DOHH2 (cell line): ENCODE measurements at regions not wholly inside any gene's neighbourhood (a gene's known extent, or its start where the extent isn't known, plus 50 kb on each side); places are given as distances from the start of the nearest gene placed in this dataset.

Source experiments
- H3F3A ChIP-seq: fragments of 200-600 bp; sonication (generic), shearing (Covaris generic); 2 replicates; pipeline ENCODE4 v1.6.0; 2016; ENCODE audit warnings: antibody characterized with exemption, mild to moderate bottlenecking; ENCODE audit not compliant: control insufficient read depth, insufficient read depth
- H3K27ac ChIP-seq: fragments of 200-600 bp; sonication (generic); 2 replicates; pipeline ENCODE4 v1.5.1; 2014; ENCODE audit warnings: low read depth, mild to moderate bottlenecking, low read length, moderate library complexity
- H3K27me3 ChIP-seq: fragments of 200-600 bp; sonication (generic); 2 replicates; pipeline ENCODE4 v1.6.1; 2014; ENCODE audit warnings: mild to moderate bottlenecking, low read length, mixed read lengths; ENCODE audit not compliant: control insufficient read depth
- H3K36me3 ChIP-seq: fragments of 200-600 bp; sonication (generic); 2 replicates; pipeline ENCODE4 v1.6.1; 2014; ENCODE audit warnings: mild to moderate bottlenecking, low read length, moderate library complexity, mixed read lengths; ENCODE audit not compliant: control insufficient read depth
- H3K4me1 ChIP-seq: fragments of 200-600 bp; sonication (generic); 2 replicates; pipeline ENCODE4 v1.6.1; 2014; ENCODE audit warnings: mild to moderate bottlenecking, low read length, mixed read lengths; ENCODE audit not compliant: control insufficient read depth
- H3K4me2 ChIP-seq: fragments of 200-600 bp; sonication (generic); 2 replicates; pipeline ENCODE4 v1.6.0; 2014; ENCODE audit warnings: mild to moderate bottlenecking, low read length, moderate library complexity
- H3K4me3 ChIP-seq: fragments of 200-600 bp; sonication (generic); 2 replicates; pipeline ENCODE4 v1.5.1; 2014; ENCODE audit warnings: mild to moderate bottlenecking, low read length, mixed read lengths
- H3K79me2 ChIP-seq: fragments of 200-600 bp; sonication (generic); 2 replicates; pipeline ENCODE4 v1.6.1; 2014; ENCODE audit warnings: mild to moderate bottlenecking, low read length, mixed read lengths; ENCODE audit not compliant: control insufficient read depth
- H3K9me2 ChIP-seq: fragments of 200-600 bp; sonication (generic); replicated peaks from 2 replicates; pipeline ENCODE4 v1.6.1; 2014; ENCODE audit warnings: mild to moderate bottlenecking, low read length, mixed read lengths; ENCODE audit not compliant: control insufficient read depth
- H3K9me3 ChIP-seq: fragments of 200-600 bp; sonication (generic); 2 replicates; pipeline ENCODE4 v1.6.1; 2014; ENCODE audit warnings: antibody characterized with exemption, low read length, mixed read lengths; ENCODE audit not compliant: control insufficient read depth, insufficient read depth
- H4K20me1 ChIP-seq: fragments of 200-600 bp; sonication (generic); 2 replicates; pipeline ENCODE4 v1.6.0; 2014; ENCODE audit warnings: low read depth, mild to moderate bottlenecking, antibody characterized with exemption, low read length, moderate library complexity; ENCODE audit not compliant: control insufficient read depth, insufficient read depth
- CTCF ChIP-seq: fragments of 200-600 bp; sonication (generic); IDR thresholded peaks from one replicate; pipeline ENCODE4 v1.5.1; 2014; ENCODE audit warnings: antibody characterized with exemption, mild to moderate bottlenecking, low read depth, low read length; ENCODE audit not compliant: poor library complexity, severe bottlenecking
- EZH2phosphoT487 ChIP-seq: fragments of 200-600 bp; sonication (generic); IDR thresholded peaks from 2 replicates; pipeline ENCODE4 v1.6.1; 2017; ENCODE audit warnings: borderline replicate concordance, mild to moderate bottlenecking, antibody characterized with exemption, low read length, moderate library complexity, mixed read lengths

- Histone ChIP-seq H3K4me3 (no peak overlapping the region), H3K27me3 (no peaks in the 10 kb centered on the region), H3K4me1 (no peaks in the 10 kb centered on the region), H3K9me3 (no peaks in the 10 kb centered on the region), H4K20me1 (no peaks in the 10 kb centered on the region), H3K9me2 (no peaks in the 10 kb centered on the region; the same call in 1 of the 2 replicates), H3K4me2 (no peak overlapping the region), H3F3A (no peaks in the 10 kb centered on the region), H3K36me3 (no peaks in the 10 kb centered on the region), H3K79me2 (no peaks in the 10 kb centered on the region), H3K27ac (no peak overlapping the region)
- TF ChIP-seq CTCF (no peak), EZH2phosphoT487 (no peak)
Observed at GRCh38 chr9:79011461-79011860, 560.3 kb upstream of the TLE4 start.

GRCh38 chr9:79012561-79012960, 559.2 kb upstream of the TLE4 start:
- no peaks in the 10 kb centered on the region for H3K9me3 ChIP-seq
- H3K4me1 ChIP-seq: no peaks in the 10 kb centered on the region
- no peak overlapping the region for H3K4me2 ChIP-seq

DNA sequence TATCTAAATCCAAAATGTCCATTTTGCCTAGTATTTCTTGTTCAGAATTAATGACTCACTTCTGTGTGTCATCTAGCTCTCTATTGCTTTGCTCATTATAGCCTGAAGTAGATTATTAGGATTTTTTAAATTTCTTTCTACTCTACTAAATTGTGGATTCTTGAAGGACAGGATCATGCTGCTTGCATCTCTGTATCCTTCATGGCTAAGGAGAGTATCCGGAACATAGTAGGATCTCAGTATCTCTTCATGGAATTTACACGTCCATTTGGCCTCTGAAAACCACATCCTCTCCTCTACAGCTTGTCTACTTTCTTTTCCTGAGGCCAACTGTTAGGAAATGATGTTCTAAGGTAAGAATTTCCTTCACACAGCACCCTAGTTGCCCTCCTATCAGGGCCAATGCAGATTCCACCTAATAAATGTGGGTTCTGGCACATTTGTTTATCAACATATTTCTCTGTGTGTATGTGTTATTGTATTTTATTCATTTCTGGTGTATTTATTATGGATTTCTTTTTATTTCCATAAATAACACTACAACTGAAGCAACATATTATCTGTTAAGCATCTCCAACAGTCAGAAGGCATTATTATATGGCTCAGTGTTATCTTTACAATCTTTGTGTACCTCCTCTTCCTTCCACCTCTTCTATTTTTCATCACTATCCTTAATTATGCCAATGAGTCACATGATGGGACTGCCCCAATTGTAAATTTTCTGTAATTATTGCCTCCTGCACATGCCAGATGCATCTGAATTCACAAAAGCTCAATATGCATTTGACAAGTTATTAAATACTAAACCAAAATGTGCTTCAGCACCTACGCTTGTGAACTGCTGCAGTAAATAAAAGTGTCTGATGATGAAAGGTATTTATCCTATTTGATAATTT, 557.8 kb upstream of the TLE4 start:
- Histone ChIP-seq H3K27me3 (no peaks in the 10 kb centered on the region), H3K4me2 (no peak overlapping the region), H3K79me2 (no peaks in the 10 kb centered on the region), H3K4me1 (no peaks in the 10 kb centered on the region), H3K27ac (no peak overlapping the region), H3K36me3 (no peaks in the 10 kb centered on the region), H3K4me3 (no peak overlapping the region), H4K20me1 (no peaks in the 10 kb centered on the region), H3K9me2 (no peaks in the 10 kb centered on the region; the same call in 1 of the 2 replicates), H3F3A (no peaks in the 10 kb centered on the region), H3K9me3 (no peaks in the 10 kb centered on the region)
- TF ChIP-seq CTCF: no peak
- TF ChIP-seq EZH2phosphoT487: no peak

More at GRCh38 chr9:79012561-79012960, 559.2 kb upstream of the TLE4 start:
- H3K9me2 ChIP-seq: no peaks in the 10 kb centered on the region; the same call in 1 of the 2 replicates
- H3K79me2 ChIP-seq: no peaks in the 10 kb centered on the region
- no peaks in the 10 kb centered on the region for H4K20me1 ChIP-seq
- no peaks in the 10 kb centered on the region for H3K27me3 ChIP-seq
- no peaks in the 10 kb centered on the region for H3F3A ChIP-seq
- H3K27ac ChIP-seq: no peak overlapping the region
- TF ChIP-seq CTCF (no peak), EZH2phosphoT487 (no peak)
- H3K36me3 ChIP-seq: no peaks in the 10 kb centered on the region
- no peak overlapping the region for H3K4me3 ChIP-seq
